SU-DHL-6 (cell line): ENCODE measurements at regions not wholly inside any gene's neighbourhood (a gene's known extent, or its start where the extent isn't known, plus 50 kb on each side); places are given as distances from the start of the nearest gene placed in this dataset.

Source experiments
- CTCF ChIP-seq: fragments of 200-600 bp; sonication (generic); IDR thresholded peaks from one replicate; pipeline ENCODE4 v1.5.1; 2017; ENCODE audit warnings: antibody characterized with exemption, mild to moderate bottlenecking, low read length, moderate library complexity; ENCODE audit not compliant: insufficient read depth, poor library complexity, severe bottlenecking
- EZH2phosphoT487 ChIP-seq: fragments of 200-600 bp; sonication (generic), shearing (Covaris generic); conservative IDR thresholded peaks from 2 replicates; pipeline ENCODE4 v1.6.1; 2018; ENCODE audit warnings: mild to moderate bottlenecking, antibody characterized with exemption, low read length, moderate library complexity, mixed read lengths

- TF ChIP-seq CTCF: no peak
- TF ChIP-seq EZH2phosphoT487: no peak
Observed at GRCh38 chr1:229726061-229726460, 100.0 kb downstream of the URB2 start.
